ENCODE measurements at regions not wholly inside any gene's neighbourhood (a gene's known extent, or its start where the extent isn't known, plus 50 kb on each side); places are given as distances from the start of the nearest gene placed in this dataset.

DNA sequence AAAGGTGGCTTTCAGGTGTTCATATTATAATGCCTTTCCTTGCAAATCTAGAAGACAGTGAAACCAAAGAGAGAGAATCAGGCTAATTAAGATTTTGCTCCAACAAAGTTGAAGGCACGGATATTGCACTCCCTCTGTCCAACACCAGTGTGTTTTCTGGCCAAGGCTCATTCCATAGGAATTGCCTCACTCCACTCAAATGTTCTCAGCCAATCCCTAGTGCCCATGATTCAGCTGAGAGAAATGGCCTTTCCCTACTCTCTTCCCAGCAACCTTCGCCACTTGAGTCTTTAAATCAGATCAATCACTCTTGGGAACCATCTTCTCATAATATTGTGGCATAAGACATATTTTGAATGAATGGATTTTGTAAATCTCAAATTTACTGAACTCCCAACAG is 768.2 kb upstream of the ACVR2A start:
- TF ChIP-seq POLR2A (IDR thresholded peaks at IDR 0.05) = no peak
- TF ChIP-seq, protein P1, sequence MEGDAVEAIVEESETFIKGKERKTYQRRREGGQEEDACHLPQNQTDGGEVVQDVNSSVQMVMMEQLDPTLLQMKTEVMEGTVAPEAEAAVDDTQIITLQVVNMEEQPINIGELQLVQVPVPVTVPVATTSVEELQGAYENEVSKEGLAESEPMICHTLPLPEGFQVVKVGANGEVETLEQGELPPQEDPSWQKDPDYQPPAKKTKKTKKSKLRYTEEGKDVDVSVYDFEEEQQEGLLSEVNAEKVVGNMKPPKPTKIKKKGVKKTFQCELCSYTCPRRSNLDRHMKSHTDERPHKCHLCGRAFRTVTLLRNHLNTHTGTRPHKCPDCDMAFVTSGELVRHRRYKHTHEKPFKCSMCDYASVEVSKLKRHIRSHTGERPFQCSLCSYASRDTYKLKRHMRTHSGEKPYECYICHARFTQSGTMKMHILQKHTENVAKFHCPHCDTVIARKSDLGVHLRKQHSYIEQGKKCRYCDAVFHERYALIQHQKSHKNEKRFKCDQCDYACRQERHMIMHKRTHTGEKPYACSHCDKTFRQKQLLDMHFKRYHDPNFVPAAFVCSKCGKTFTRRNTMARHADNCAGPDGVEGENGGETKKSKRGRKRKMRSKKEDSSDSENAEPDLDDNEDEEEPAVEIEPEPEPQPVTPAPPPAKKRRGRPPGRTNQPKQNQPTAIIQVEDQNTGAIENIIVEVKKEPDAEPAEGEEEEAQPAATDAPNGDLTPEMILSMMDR (IDR thresholded peaks at IDR 0.05) = no peak
